Left renal pelvis (tissue), 4 donors: ENCODE measurements at regions not wholly inside any gene's neighbourhood (a gene's known extent, or its start where the extent isn't known, plus 50 kb on each side); places are given as distances from the start of the nearest gene placed in this dataset.
"Not testable (repeated sequence)": the region's sequence is repeated elsewhere in the genome, so short reads cannot be mapped to it uniquely, and the experiment has no call there.

Experiments used
- DNase-seq, 4 donors: peaks; one replicate each; pipeline ENCODE4 v3.0.0-alpha.2; 2013; ENCODE audit warnings: low read depth in 4 of 4, low spot score in 3 of 4

GRCh38 chr6:8829796-8830195 is 394.5 kb upstream of the SLC35B3 start:
- DNase-seq = no peak

- no peak for DNase-seq
These were observed 394.0 kb upstream of the SLC35B3 start for GRCh38 chr6:8829296-8829695.

- no peak for DNase-seq
These were observed 393.0 kb upstream of the SLC35B3 start for GRCh38 chr6:8828376-8828775.

GRCh38 chr6:8825726-8826125 is 390.4 kb upstream of the SLC35B3 start:
- no peak for DNase-seq

GRCh38 chr6:8821981-8822381 is 386.6 kb upstream of the SLC35B3 start:
- no peak for DNase-seq

- DNase-seq = no peak
These were observed 385.0 kb upstream of the SLC35B3 start for GRCh38 chr6:8820313-8820712.

- DNase-seq = no peak
These were observed 384.1 kb upstream of the SLC35B3 start for GRCh38 chr6:8819446-8819845.

GRCh38 chr6:8814440-8815000 is 379.2 kb upstream of the SLC35B3 start:
- DNase-seq = no peak

- DNase-seq = no peak
These were observed 375.0 kb upstream of the SLC35B3 start for GRCh38 chr6:8810325-8810724.

GRCh38 chr6:8809662-8810061 is 374.3 kb upstream of the SLC35B3 start:
- DNase-seq = no peak

- DNase-seq = no peak
These were observed 367.9 kb upstream of the SLC35B3 start for GRCh38 chr6:8803181-8803760.

- not testable (repeated sequence) for DNase-seq
These were observed 367.1 kb upstream of the SLC35B3 start for GRCh38 chr6:8802397-8802796.

GRCh38 chr6:8794420-8794819 is 359.1 kb upstream of the SLC35B3 start:
- no peak for DNase-seq

GRCh38 chr6:8789878-8790277 is 354.5 kb upstream of the SLC35B3 start:
- no peak for DNase-seq

GRCh38 chr6:8785223-8785622 is 349.9 kb upstream of the SLC35B3 start:
- no peak for DNase-seq

GRCh38 chr6:8783191-8783590 is 347.8 kb upstream of the SLC35B3 start:
- no peak for DNase-seq

GRCh38 chr6:8780653-8781052 is 345.3 kb upstream of the SLC35B3 start:
- no peak for DNase-seq

GRCh38 chr6:8764733-8765132 is 329.4 kb upstream of the SLC35B3 start:
- DNase-seq = no peak

- no peak for DNase-seq
These were observed 325.6 kb upstream of the SLC35B3 start for GRCh38 chr6:8760951-8761350.

GRCh38 chr6:8758412-8758811 is 323.1 kb upstream of the SLC35B3 start:
- no peak for DNase-seq

- no peak for DNase-seq
These were observed 315.3 kb upstream of the SLC35B3 start for GRCh38 chr6:8750627-8751026.

GRCh38 chr6:8749465-8749864 is 314.1 kb upstream of the SLC35B3 start:
- no peak for DNase-seq

GRCh38 chr6:8743170-8743745 is 307.9 kb upstream of the SLC35B3 start:
- no peak for DNase-seq
